RWPE1 (cell line): ENCODE measurements at regions not wholly inside any gene's neighbourhood (a gene's known extent, or its start where the extent isn't known, plus 50 kb on each side); places are given as distances from the start of the nearest gene placed in this dataset.
"Not testable (repeated sequence)": the region's sequence is repeated elsewhere in the genome, so short reads cannot be mapped to it uniquely, and the experiment has no call there.

Experiments used
- CTCF ChIA-PET: fragments of 350-600 bp; sonication (Branson Sonifier 250); formaldehyde crosslinking; extraction: SDS; loops from one replicate; lab custom pipeline; 2021; lab: Yijun Ruan, JAX
- POLR2A ChIA-PET: fragments of 400-600 bp; formaldehyde crosslinking; extraction: SDS; loops from one replicate; lab custom pipeline; 2020; ENCODE audit warnings: antibody characterized with exemption; ENCODE audit not compliant: low non-redundant PET; lab: Yijun Ruan, JAX
- DNase-seq: peaks from one replicate; pipeline ENCODE4 v3.0.0; 2012; ENCODE audit warnings: low spot score
- H3K27ac ChIP-seq: fragments of 450-650 bp; 2 replicates; pipeline ENCODE4 v1.5.1; 2017
- TF ChIP-seq, protein P1 (sequence below): fragments of 450-650 bp; conservative IDR thresholded peaks from 2 replicates; pipeline ENCODE4 v1.5.1; 2017; ENCODE audit warnings: low read depth, mild to moderate bottlenecking

DNA sequence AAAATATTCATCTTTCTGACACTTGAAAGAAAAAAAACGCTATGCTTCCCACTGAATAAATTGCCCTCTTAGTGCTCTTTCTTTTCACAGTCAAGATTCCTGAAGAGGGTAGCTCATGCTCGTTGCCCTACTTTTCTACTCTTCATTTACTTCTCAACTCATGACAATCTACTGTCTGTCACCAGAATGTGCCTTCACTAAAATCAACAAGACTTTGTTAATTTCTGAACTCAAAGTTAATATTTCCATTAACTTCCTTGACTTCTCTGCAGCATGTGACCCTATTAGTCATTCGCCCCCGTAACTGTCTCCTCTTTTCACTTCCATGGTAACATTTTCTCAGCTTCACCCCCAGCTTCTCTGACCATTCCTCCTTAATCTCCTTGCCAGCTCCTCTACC lies 98.9 kb upstream of the MAPRE2 start:
- TF ChIP-seq, protein P1, sequence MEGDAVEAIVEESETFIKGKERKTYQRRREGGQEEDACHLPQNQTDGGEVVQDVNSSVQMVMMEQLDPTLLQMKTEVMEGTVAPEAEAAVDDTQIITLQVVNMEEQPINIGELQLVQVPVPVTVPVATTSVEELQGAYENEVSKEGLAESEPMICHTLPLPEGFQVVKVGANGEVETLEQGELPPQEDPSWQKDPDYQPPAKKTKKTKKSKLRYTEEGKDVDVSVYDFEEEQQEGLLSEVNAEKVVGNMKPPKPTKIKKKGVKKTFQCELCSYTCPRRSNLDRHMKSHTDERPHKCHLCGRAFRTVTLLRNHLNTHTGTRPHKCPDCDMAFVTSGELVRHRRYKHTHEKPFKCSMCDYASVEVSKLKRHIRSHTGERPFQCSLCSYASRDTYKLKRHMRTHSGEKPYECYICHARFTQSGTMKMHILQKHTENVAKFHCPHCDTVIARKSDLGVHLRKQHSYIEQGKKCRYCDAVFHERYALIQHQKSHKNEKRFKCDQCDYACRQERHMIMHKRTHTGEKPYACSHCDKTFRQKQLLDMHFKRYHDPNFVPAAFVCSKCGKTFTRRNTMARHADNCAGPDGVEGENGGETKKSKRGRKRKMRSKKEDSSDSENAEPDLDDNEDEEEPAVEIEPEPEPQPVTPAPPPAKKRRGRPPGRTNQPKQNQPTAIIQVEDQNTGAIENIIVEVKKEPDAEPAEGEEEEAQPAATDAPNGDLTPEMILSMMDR, result no peak
- H3K27ac ChIP-seq, result no peak overlapping the region
- ChIA-PET CTCF (no interaction called here), POLR2A (no interaction called here)
- no peak for DNase-seq

DNA sequence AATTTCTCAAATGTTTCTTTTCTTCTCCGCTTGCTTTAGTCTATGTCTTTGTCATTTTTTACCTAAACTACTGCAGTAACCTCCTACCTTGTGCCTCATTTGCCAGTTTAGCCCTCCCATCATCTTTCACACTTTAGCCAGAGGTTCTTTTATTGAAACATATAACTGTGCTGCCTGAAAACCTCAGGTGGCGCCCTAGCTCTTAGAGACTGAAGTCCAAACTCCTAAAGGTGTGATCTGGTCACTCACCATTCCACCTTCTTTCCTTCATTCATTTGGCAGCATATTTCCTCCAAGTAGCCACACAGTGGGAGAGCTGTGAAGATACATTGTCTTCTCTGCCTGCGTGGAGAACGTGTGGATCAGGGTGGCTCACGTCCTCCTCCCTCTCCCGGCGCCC lies 98.2 kb upstream of the MAPRE2 start:
- CTCF ChIA-PET, result no interaction called here
- no peak for DNase-seq
- POLR2A ChIA-PET, result no interaction called here
- H3K27ac ChIP-seq, result no peak overlapping the region
- TF ChIP-seq, protein P1, result no peak

DNA sequence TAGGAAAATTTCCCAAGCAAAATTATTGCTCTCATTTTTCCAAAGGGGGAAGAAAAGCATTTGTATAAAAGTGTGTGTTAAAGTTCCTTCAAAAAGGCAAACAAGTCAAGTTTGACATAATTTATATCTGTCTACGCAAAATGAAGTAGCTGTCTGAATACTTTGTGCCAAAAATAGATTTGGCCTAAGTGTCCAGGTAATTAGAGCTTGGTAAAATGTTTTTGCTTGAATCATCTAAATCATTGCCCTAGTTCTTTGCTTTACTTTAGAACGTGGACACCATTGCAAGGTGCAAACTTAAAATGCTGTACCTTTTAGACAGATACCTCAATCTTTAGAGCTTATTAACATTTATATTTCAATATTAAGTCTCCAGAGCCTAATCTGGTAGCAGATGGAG lies 97.6 kb upstream of the MAPRE2 start:
- TF ChIP-seq, protein P1, result no peak
- CTCF ChIA-PET, result no interaction called here

DNA sequence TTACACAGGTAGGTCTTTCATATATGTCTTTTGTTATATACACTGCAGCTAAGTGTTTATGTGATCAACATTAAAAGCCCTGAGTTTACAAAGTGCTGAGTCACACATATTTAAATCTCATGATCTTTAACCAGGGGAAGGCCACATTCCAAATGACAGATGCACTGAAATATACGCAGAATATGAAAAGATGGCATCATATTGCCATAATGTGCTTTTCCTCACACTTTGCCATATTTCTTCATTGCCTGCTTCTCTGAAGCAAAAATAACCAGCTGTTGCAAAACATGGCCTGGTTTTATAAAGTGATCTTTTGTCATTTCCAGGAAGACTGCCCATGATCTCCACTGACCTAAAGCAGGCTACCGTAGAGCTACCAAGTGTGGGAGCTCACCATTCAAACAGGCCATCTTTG lies 93.5 kb upstream of the MAPRE2 start:
- POLR2A ChIA-PET, result no interaction called here
- H3K27ac ChIP-seq, result no peak overlapping the region

More for the DNA sequence above, 97.6 kb upstream of the MAPRE2 start:
- POLR2A ChIA-PET, result no interaction called here
- no peak overlapping the region for H3K27ac ChIP-seq
- no peak for DNase-seq

DNA sequence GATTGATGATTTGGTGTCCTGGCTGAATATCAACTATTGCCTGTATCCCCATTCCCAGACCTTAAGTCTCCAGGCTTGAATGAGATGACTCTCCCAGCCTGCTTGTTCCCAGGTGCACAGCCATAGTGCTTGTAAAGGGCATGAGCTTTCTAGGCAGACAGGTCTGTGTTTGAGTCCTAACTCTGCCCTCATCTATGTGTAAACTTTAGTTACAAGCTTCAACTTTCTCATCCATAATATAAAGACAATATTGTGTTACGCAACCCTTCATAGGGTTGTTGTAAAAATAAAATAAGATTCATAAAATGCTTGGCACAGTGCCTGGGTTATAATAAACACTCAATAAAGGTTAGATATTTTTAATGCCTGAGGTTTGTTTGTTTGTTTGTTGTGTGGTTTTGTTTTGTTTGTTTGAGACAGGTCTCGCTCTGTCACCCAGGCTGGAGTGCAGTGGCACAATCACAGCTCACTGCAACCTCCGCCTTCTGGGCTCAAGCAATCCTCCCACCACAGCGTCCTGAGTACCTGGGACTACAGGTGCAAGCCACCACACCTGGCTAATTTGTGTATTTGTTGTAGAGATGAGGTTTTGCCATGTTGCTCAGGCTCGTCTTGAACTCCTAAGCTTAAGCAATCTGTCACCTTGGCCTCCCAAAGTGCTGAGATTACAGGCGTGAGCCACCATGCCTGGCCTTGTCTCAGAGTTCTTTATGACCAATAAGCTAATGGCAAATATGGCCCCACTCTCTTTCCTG lies 89.4 kb upstream of the MAPRE2 start:
- TF ChIP-seq, protein P1, result no peak
- no peak for DNase-seq
- H3K27ac ChIP-seq, result no peak overlapping the region
- POLR2A ChIA-PET, result no interaction called here
- CTCF ChIA-PET, result no interaction called here

More for the DNA sequence above, 93.5 kb upstream of the MAPRE2 start:
- CTCF ChIA-PET, result no interaction called here
- no peak for DNase-seq
- TF ChIP-seq, protein P1, result no peak

DNA sequence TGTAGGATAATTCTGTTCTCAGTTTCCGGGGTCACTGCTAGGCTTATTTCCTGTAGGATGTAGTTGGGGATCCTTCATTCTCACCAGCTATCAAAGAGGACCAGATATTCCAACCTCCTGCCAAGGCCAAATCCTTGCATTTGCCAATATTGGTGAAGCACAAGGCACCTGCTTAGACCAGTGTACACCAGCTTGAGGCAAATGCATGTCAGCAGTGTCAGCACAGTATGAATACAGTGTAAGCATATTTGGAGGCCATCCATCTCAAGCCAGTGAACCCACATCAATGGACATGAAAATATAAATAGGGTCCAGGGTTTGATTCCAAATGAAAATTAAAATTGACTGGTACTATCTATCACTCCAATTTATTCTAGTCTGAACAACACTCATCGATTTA lies 88.0 kb upstream of the MAPRE2 start:
- no peak for DNase-seq
- ChIA-PET CTCF (interaction anchor here (0.6 kb wide), 1 partner anchor 292 kb away, joined by 3 read pairs; no protein-coding TSS in a partner anchor), POLR2A (no interaction called here)
- TF ChIP-seq, protein P1, result no peak
- H3K27ac ChIP-seq, result no peak overlapping the region

DNA sequence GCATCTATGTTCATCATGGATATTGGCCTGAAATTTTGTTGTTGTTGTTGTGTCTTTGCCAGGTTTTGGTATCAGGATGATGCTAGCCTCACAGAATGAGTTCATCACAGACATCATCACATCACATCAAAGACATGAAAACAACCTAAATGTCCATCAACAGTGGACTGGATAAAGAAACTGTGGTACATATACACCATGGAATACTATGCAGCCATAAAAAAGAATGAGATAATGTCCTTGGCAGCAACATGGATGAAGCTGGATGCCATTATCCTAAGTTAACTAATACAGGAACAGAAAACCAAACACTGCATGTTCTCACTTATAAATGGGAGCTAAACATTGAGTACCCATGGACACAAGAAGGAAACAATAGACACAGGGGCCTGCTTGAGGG lies 85.7 kb upstream of the MAPRE2 start:
- H3K27ac ChIP-seq, POLR2A ChIA-PET, DNase-seq, CTCF ChIA-PET: not testable (repeated sequence)
